Inflammatory macrophage treated with lipopolysaccharide for 1 hour (primary cell): ENCODE measurements at regions not wholly inside any gene's neighbourhood (a gene's known extent, or its start where the extent isn't known, plus 50 kb on each side); places are given as distances from the start of the nearest gene placed in this dataset.

Experiments
- DNase-seq, 2 donors: peaks; one replicate each; pipeline ENCODE4 v3.0.0-alpha.2; 2020 to 2022

GRCh38 chr3:14318646-14319045 is 83.8 kb upstream of the SLC6A6 start:
- DNase-seq: peak; percentile 68 to 89

DNA sequence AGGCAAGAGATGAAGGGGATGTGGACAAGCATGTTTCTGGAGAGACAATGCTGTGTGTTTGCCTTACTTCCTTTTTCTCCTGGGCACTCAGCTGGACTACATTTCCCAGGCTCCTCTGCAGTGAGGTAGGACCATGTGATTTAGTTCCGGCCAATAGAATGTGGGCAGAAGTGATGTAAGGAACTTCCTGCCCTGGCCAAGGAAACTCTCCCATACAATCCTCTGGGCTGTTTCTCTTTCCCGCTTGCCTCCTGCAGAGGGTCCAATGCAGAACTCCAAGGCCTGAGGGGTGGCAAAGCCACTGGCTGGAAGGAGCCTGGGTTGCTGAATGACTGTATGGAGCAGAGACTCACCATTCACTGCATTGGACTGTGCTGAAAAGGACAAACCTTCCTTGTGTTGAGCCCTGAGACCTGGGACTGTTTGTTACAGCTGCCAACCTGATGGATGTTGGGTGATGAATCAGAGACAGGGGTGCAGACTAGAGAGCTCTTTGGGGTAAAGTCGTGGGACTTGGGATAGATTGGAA is 82.7 kb upstream of the SLC6A6 start:
- peak; percentile 89 to 91 for DNase-seq

DNA sequence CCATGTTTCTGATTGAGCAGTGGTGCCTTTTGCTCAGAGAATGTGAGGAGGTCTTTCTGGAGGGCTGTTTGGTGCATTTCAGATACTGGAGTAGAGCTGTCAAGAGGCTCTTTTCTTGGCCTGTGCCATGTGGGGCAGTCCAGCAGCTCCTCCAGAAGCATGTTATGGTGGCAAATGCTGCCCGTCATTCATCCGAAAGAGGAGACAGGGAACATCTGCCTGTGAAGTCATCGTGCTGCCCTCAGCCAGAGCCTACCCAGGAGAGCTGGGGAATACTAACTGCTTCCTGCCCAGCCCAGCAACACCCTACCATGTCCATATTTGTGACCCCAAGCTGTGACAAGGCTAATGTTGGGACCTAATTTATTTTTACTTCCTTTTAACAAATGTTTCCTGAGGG is 82.2 kb upstream of the SLC6A6 start:
- no peak for DNase-seq

DNA sequence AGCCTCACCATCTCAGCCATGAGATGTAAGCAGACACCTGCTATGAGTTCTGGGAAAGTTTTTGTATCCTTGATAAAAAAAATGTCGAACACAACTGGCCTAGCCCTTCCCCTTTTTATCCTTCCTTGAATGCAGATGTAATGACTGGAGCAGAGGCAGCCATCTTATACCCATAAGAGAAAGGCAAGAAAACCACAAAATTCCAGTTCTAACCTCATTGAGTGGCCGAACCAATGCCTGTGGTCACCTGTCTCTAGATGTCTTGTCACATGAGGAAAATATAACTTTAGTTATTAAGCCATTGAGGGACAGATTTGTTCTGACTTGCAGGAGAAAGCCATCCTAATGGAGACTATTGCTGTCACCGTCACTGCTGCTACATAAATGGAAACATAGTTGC is 80.4 kb upstream of the SLC6A6 start:
- DNase-seq: no peak

- DNase-seq: no peak
Observed at GRCh38 chr3:14322667-14323295, 79.6 kb upstream of the SLC6A6 start.

GRCh38 chr3:14323401-14324223 is 78.8 kb upstream of the SLC6A6 start:
- peak; percentile 23 to 59 for DNase-seq

GRCh38 chr3:14324224-14324944 is 78.0 kb upstream of the SLC6A6 start:
- no peak for DNase-seq

- no peak for DNase-seq
Observed at GRCh38 chr3:14328422-14328821, 74.0 kb upstream of the SLC6A6 start.

DNA sequence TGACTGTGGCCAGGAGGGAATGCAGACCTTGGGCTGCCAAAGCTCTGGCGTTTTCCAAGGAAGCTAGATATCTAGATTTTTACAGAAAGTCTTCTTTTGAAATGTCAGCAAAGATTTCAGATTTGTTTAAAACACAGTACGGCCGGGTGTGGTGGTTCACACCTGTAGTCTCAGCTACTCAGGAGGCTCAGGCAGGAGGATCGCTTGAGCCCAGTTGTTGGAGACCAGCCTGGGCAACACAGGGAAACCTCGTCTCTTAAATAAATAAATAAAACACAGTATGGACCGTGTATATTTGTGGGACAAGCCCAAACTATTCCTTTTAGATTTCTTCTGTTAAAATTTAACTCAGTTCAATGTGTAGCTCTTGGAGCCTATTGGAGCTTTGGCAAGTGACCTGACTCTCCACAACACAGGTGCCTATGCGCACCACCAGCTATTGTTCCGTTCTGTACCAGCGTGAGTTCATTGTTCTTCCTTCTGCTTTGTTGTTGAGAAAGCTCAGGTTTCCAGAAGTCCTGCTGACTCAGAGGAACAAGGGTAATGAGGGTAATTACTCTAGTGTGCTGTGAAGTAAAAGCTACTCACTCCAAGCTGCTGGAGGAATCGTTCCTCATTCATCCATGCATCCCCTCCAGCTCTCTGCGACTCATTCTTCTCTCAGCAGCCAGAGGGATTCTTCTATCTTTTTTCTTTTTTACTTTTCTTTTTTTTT is 73.1 kb upstream of the SLC6A6 start:
- peak; percentile 43 to 72 for DNase-seq

DNA sequence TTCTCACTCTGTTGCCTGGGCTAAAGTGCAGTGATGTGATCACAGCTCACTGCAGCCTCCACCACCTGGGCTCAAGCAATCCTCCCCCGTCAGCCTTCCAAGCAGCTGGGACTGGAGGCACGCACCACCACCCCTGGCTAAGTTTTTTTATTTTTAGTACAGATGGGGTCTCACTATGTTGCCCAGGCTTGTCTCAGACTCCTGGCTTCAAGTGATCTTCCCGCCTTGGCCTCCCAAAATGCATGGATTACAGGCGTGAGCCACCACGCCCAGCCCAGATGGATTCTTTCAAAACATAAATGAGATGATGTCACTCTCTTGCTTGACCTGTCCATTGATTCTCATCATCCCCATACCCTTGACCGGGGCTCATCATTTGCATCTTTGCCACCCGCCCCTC is 72.6 kb upstream of the SLC6A6 start:
- no peak for DNase-seq

- no peak for DNase-seq
Observed at GRCh38 chr3:14330508-14330907, 71.9 kb upstream of the SLC6A6 start.

DNA sequence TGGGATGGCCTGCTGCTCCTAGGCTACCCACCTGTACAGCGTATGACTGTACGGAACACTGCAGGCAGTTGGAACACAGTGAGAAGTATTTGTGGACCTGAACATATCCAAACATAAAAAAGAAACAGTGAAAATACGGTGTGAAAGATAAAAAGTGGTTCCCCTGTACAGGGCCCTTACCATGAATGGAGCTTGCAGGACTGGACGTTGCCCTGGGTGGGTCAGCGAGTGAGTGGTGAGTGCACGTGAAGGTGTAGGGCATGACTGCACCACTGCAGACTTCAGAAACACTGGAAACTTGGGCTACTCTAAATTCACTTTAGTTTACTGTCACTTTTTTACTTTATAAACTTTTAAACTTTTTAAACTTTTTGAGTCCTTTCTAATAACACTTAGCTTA is 71.2 kb upstream of the SLC6A6 start:
- DNase-seq: no peak

GRCh38 chr3:14332392-14332791 is 70.0 kb upstream of the SLC6A6 start:
- no peak for DNase-seq

DNA sequence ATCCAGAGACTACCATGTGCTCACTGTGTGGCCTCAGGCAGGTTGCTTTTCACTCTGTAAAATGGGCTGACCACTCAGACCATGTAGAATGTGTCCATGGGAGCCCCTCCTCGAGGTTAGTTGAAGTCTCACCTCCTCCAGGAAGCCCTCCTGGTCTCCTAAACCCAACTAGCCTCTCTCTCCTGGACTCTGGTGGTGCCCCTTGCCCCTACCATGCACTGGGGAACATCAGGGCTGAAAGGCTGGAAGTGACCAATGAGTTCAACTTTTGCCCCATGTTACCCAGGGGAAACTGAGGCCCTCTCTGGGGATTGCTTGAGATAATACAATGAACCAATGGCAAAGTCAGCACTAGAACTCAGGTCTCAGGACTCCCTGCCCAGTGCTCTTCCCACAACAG is 69.2 kb upstream of the SLC6A6 start:
- no peak for DNase-seq

DNA sequence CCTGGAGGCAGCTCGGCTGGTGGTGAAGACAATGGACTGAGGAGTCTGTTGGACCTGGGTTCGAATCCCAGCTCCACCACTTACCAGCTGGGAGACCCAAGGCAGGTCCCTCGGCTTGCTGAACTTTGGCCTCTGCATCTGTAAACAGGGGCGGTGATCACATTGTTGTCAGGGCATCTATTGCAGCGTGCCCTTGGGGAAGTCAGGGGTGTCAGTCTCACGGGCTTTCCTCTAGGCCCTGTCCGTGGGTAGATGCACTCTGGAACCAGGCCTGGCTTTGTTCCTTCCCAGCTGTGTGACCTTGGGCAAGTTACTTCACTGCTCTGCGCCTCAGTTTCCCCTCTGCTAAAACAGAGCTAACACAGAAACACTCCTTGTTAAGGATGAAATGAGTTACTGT is 68.8 kb upstream of the SLC6A6 start:
- peak; percentile 53 to 79 for DNase-seq

- no peak for DNase-seq
Observed at GRCh38 chr3:14334136-14334535, 68.3 kb upstream of the SLC6A6 start.

- no peak for DNase-seq
Observed at GRCh38 chr3:14334936-14335335, 67.5 kb upstream of the SLC6A6 start.

DNA sequence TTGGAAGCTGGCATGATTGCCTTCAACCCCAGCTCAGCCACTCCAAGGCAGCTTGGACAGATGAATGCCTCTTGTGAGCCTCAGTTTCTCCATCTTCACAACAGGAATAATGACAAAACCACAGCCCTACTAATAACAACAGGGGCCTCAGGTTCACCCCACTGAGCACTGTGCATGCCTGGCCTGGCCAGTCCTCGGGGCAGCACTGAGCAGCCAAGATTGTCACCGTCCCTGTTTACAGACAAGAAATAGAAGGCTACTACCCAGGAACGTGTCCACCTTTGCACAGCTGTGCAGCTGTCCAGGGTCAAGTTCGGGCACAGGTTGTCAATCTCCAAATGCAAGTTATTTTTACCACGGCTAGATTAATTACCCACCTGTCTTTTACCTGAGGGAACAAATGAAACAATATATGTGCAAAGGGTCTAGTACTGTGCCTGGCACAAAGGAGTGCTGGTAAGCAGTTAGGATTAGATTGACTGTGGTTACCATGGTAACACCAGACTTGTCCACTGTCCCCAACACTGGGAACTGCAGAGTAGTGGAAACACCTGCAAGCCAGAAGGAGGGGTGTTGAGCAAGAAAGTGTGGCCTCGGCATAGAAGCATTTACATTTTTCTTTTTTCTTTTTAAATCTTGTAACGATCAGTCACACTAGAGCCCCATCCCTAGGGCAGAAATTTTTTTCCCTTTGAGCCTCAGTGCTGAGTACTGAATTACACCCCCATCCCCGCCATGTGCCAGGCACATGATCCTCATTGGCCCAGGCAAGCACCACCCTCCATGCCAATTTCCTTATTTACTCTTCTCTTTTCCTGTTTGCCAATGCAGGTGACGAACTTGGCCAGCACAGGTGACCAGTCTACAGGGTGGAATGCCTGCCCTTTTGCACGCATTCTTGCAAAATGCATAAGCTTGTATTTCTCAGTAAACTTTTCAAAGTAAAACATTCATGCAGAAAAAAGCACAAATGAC is 66.3 kb upstream of the SLC6A6 start:
- no peak for DNase-seq

- no peak for DNase-seq
Observed at GRCh38 chr3:14336749-14337598, 65.4 kb upstream of the SLC6A6 start.

DNA sequence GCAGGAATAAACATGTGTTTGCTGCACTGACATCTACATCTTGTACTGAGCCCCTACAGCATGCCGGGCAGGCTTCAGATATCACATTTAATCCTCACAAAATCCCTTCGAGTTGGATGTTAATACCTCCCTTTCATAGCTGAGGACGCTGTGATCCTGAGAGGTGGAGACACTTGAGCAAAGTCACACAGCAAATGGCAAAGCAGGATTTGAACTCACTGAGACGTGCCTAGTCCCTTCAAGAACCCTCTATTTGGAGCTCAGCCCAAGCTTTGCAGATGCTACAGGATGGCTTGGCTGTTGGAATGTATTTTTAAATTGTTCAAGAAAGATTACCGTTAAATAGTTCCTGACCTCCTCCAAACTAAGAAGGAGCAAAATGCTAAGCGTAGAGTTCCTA is 64.6 kb upstream of the SLC6A6 start:
- DNase-seq: no peak

- no peak for DNase-seq
Observed at GRCh38 chr3:14338242-14338641, 64.2 kb upstream of the SLC6A6 start.
